A673 (cell line): ENCODE measurements at regions not wholly inside any gene's neighbourhood (a gene's known extent, or its start where the extent isn't known, plus 50 kb on each side); places are given as distances from the start of the nearest gene placed in this dataset.

ENCODE experiments used
- BruUV-seq: library from RNA; stranded (reverse); fragments of 400-500 nt; replicated peaks from 2 replicates; lab custom pipeline; 2021; lab: Mats Ljungman, UMichigan
- CTCF ChIA-PET: fragments of 300-600 bp; sonication (Branson Sonifier 250); formaldehyde crosslinking; loops from one replicate; lab custom pipeline; 2022; ENCODE audit warnings: antibody characterized with exemption; lab: Charles Lee
- POLR2A ChIA-PET: fragments of 300-600 bp; sonication (Branson Sonifier 250); formaldehyde crosslinking; loops from one replicate; lab custom pipeline; 2022; ENCODE audit warnings: antibody characterized with exemption; ENCODE audit not compliant: low non-redundant PET; lab: Charles Lee
- DNase-seq: peaks from one replicate; pipeline ENCODE4 v3.0.0-alpha.2; 2015; ENCODE audit warnings: low spot score
- H3K27ac ChIP-seq: fragments of 200-600 bp; sonication (generic); 2 replicates; pipeline ENCODE4 v1.5.1; 2016; ENCODE audit warnings: mixed run types, low read depth, mild to moderate bottlenecking, mixed read lengths, antibody characterized with exemption, low read length; ENCODE audit not compliant: poor library complexity, severe bottlenecking
- H3K27me3 ChIP-seq: fragments of 200-600 bp; sonication (generic); replicated peaks from 2 replicates; pipeline ENCODE4 v1.6.1; 2017; ENCODE audit warnings: mixed run types, low read depth, mild to moderate bottlenecking, mixed read lengths, antibody characterized with exemption, low read length; ENCODE audit not compliant: insufficient read depth, poor library complexity
- H3K36me3 ChIP-seq: fragments of 200-600 bp; sonication (generic); 2 replicates; pipeline ENCODE4 v1.6.1; 2016; ENCODE audit warnings: mixed run types, mild to moderate bottlenecking, mixed read lengths, antibody characterized with exemption, low read length; ENCODE audit not compliant: insufficient read depth, poor library complexity, severe bottlenecking
- H3K4me1 ChIP-seq: fragments of 200-600 bp; sonication (generic); 2 replicates; pipeline ENCODE4 v1.6.1; 2017; ENCODE audit warnings: mixed run types, mild to moderate bottlenecking, mixed read lengths, antibody characterized with exemption, low read length; ENCODE audit not compliant: insufficient read depth, poor library complexity, severe bottlenecking
- H3K4me3 ChIP-seq: fragments of 200-600 bp; sonication (generic); 2 replicates; pipeline ENCODE4 v1.5.1; 2016; ENCODE audit warnings: low read depth, mixed run types, mild to moderate bottlenecking, mixed read lengths, low read length; ENCODE audit not compliant: poor library complexity, severe bottlenecking
- H3K9me3 ChIP-seq: fragments of 200-600 bp; sonication (generic); 2 replicates; pipeline ENCODE4 v1.6.1; 2016; ENCODE audit warnings: mixed run types, low read depth, mild to moderate bottlenecking, mixed read lengths, antibody characterized with exemption, low read length; ENCODE audit not compliant: poor library complexity, severe bottlenecking
- EZH2 ChIP-seq: fragments of 200-600 bp; sonication (generic); IDR thresholded peaks from 2 replicates; pipeline ENCODE4 v1.6.1; 2017; ENCODE audit warnings: borderline replicate concordance, low read depth, mild to moderate bottlenecking, mixed read lengths, antibody characterized with exemption, low read length; ENCODE audit not compliant: poor library complexity, severe bottlenecking
- intact Hi-C: fragments of 100-400 bp; cut with micrococcal nuclease; formaldehyde crosslinking; loops from one replicate; pipeline ENCODE4 v1.10.0; 2022; ENCODE audit not compliant: unreplicated experiment
- TF ChIP-seq, protein P1 (sequence below): fragments of 300-800, 200-600 bp; sonication (generic); conservative IDR thresholded peaks from 2 replicates; pipeline ENCODE4 v1.5.1; 2017; ENCODE audit warnings: low read depth, mild to moderate bottlenecking, antibody characterized with exemption, low read length, moderate library complexity, mixed read lengths

DNA sequence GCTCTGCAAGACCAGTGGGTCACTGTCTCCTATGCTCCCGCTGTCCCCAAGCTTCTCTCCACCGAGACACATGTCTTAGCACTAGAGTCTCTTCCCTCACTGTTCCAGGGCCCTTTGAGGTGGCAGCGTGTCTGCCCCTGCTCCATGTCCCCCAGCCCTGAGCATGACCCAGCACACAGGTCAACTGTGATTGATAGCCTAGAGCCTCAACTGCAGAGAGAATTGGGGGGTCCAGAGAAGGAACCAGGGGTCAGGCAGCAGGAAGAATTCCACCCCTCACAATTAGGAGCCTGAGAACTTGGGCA is 54.6 kb upstream of the ODC1 start:
- DNase-seq, result no peak
- Histone ChIP-seq H3K9me3 (no peaks in the 10 kb centered on the region), H3K27me3 (no peaks in the 10 kb centered on the region), H3K4me3 (no peak overlapping the region), H3K27ac (no peak overlapping the region), H3K4me1 (no peaks in the 10 kb centered on the region), H3K36me3 (no peaks in the 10 kb centered on the region)
- intact Hi-C loops, result no loop called here
- POLR2A ChIA-PET, result no interaction called here
- no TSS peak for BruUV-seq
- TF ChIP-seq, protein P1, sequence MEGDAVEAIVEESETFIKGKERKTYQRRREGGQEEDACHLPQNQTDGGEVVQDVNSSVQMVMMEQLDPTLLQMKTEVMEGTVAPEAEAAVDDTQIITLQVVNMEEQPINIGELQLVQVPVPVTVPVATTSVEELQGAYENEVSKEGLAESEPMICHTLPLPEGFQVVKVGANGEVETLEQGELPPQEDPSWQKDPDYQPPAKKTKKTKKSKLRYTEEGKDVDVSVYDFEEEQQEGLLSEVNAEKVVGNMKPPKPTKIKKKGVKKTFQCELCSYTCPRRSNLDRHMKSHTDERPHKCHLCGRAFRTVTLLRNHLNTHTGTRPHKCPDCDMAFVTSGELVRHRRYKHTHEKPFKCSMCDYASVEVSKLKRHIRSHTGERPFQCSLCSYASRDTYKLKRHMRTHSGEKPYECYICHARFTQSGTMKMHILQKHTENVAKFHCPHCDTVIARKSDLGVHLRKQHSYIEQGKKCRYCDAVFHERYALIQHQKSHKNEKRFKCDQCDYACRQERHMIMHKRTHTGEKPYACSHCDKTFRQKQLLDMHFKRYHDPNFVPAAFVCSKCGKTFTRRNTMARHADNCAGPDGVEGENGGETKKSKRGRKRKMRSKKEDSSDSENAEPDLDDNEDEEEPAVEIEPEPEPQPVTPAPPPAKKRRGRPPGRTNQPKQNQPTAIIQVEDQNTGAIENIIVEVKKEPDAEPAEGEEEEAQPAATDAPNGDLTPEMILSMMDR, result no peak
- no peak for TF ChIP-seq EZH2
- CTCF ChIA-PET, result no interaction called here

DNA sequence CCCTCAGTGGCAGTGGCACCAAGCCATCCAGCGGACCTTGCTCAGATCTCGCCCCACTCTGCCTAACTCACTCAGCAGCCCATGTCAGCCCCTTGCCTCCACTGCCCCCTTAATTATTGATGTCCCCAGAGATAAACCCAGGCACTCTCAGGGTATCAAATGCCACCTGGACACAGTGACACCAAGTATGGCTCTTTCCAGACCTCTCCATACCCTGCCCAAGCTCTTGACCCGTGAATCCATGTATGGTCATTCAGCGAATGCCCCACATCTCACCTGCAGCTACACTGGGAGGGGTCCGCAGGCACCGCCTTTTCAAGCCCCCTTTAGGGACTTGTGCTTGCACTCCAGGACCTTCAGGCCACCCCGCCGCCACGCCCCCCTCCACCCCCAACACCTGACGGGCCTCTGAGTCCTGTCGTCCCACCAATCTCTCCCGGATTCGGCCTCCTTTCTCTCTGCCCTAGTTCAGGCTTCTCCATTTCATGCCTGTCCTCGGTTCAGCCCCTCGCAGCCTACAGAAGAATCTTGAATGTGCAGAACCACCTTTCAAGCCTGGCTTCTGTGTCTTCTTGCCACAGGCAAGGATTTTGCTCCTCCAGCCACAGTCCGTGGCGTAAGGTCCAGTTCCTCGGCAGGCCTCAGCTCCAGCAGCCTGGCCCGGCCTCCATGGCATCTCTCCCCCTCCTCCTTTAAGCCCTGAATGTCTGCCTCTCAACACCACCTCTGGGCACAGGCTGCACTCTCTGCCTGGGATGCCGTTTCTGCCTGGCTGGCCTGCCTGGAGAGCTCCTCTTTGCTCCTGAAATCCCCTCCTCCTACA is 54.1 kb upstream of the ODC1 start:
- Histone ChIP-seq H3K4me1 (peaks cover 3% of the 10 kb centered on the region), H3K36me3 (no peaks in the 10 kb centered on the region), H3K4me3 (no peak overlapping the region), H3K9me3 (no peaks in the 10 kb centered on the region), H3K27ac (no peak overlapping the region), H3K27me3 (no peaks in the 10 kb centered on the region)
- CTCF ChIA-PET, result no interaction called here
- POLR2A ChIA-PET, result no interaction called here
- TF ChIP-seq, protein P1, result no peak
- TF ChIP-seq EZH2, result no peak
- no TSS peak for BruUV-seq
- intact Hi-C loops, result no loop called here
- DNase-seq, result no peak

GRCh38 chr2:10501451-10501961 is 53.4 kb upstream of the ODC1 start:
- H3K27me3 ChIP-seq, result no peaks in the 10 kb centered on the region
- H3K4me1 ChIP-seq, result peaks cover 3% of the 10 kb centered on the region
- H3K9me3 ChIP-seq, result no peaks in the 10 kb centered on the region
- intact Hi-C loops, result no loop called here
- no peak overlapping the region for H3K27ac ChIP-seq
- DNase-seq, result no peak
- TF ChIP-seq, protein P1, result no peak
- no peak for TF ChIP-seq EZH2
- no TSS peak for BruUV-seq
- CTCF ChIA-PET, result no interaction called here
- POLR2A ChIA-PET, result no interaction called here
- H3K4me3 ChIP-seq, result no peak overlapping the region
- no peaks in the 10 kb centered on the region for H3K36me3 ChIP-seq
